HuH-7 (cell line): ENCODE measurements at regions not wholly inside any gene's neighbourhood (a gene's known extent, or its start where the extent isn't known, plus 50 kb on each side); places are given as distances from the start of the nearest gene placed in this dataset.

Source experiments
- DNase-seq: peaks from one replicate; pipeline ENCODE4 v3.0.0; 2011; ENCODE audit warnings: low spot score

DNA sequence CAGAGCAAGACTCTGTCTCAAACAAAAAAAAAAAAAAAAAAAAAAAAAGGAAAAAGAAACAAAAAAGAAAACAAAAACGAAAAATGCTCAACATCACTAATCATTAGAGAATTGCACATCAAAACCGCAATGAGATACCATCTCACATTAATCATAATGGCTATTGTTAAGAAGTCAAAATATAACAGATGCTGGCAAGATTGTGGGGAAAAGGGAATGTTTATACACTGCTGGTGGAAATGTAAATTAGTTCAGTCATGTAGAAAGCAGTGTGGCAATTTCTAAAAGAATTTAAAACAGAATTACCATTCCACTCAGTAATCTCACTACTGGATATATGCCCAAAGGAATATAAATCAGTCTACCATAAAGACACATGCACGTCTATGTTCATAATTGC is 50.4 kb upstream of the PRR16 start:
- no peak for DNase-seq
